Vagina (tissue), 2 donors: ENCODE measurements at regions not wholly inside any gene's neighbourhood (a gene's known extent, or its start where the extent isn't known, plus 50 kb on each side); places are given as distances from the start of the nearest gene placed in this dataset.

Experiments
- DNase-seq, 2 donors: peaks; one replicate each; pipeline ENCODE4 v3.0.0-alpha.2; 2017; ENCODE audit errors: extremely low spot score in 2 of 2
- H3K27ac ChIP-seq: fragments of 200-600 bp; sonication (generic); one replicate; pipeline ENCODE4 v1.5.1; 2019
- H3K27me3 ChIP-seq: fragments of 200-600 bp; sonication (generic); one replicate; pipeline ENCODE4 v1.5.1; 2019
- H3K36me3 ChIP-seq, 2 donors: fragments of 200-600 bp; sonication (generic); one replicate each; pipeline ENCODE4 v1.5.1; 2017 to 2019
- H3K4me1 ChIP-seq: fragments of 200-600 bp; sonication (generic); one replicate; pipeline ENCODE4 v1.5.1; 2019
- H3K4me3 ChIP-seq, 2 donors: fragments of 200-600 bp; sonication (generic); 1 replicate in 1 of 2; 2 replicates in 1 of 2; pipeline ENCODE4 v1.5.1; 2016 to 2019
- H3K9me3 ChIP-seq: fragments of 200-600 bp; sonication (generic); one replicate; pipeline ENCODE4 v1.5.1; 2019
- POLR2A ChIP-seq, 2 donors: fragments of 450-650 bp; IDR thresholded peaks; one replicate each; pipeline ENCODE4 v1.6.1; 2017; ENCODE audit warnings: antibody characterized with exemption in 2 of 2, mild to moderate bottlenecking in 2 of 2, moderate library complexity in 2 of 2
- POLR2AphosphoS5 ChIP-seq, 2 donors: sonication (generic); formaldehyde crosslinking; IDR thresholded peaks; one replicate each; pipeline ENCODE4 v1.9.0; 2017; ENCODE audit warnings: antibody characterized with exemption in 2 of 2, mild to moderate bottlenecking in 2 of 2, low read depth in 1 of 2; ENCODE audit not compliant: insufficient read depth in 1 of 2
- intact Hi-C: fragments of 100-400 bp; cut with DNase I; formaldehyde crosslinking; loops from one replicate; pipeline ENCODE4 v1.15.1; 2023
- TF ChIP-seq, protein P1 (sequence below), 3 experiments: fragments of 450-650 bp in 2 of 3; fragments of 200-600 bp in 1 of 3; sonication (generic) in 1 of 3; IDR thresholded peaks; one replicate each; pipeline ENCODE4 v1.5.1; 2017 to 2019; ENCODE audit warnings: antibody characterized with exemption in 3 of 3, mild to moderate bottlenecking in 2 of 3, moderate library complexity in 2 of 3

DNA sequence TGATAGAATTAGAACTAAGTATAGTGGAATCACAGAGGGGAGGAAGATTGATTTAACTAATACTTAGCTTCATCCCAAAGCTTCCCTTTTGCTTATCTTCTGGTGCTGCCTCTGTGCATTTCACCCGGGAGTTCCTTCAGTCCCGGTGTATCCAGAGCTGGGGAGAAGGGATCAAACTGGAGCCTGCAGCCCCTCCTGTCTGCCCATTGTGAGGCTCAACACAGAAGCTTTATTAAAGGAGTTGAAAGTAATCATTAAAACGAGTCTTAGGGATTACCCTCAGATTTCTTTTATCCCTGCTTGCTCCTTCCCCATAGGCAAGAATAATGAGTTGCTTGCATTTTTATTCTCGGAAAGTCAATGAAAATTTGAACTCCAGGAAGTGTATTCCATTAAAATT is 739.7 kb upstream of the DDX18 start:
- no peak overlapping the region for H3K4me3 ChIP-seq
- no peaks in the 10 kb centered on the region for H3K36me3 ChIP-seq
- intact Hi-C loops = no loop called here
- H3K27ac ChIP-seq = no peak overlapping the region
- H3K9me3 ChIP-seq = no peaks in the 10 kb centered on the region
- no peaks in the 10 kb centered on the region for H3K4me1 ChIP-seq
- TF ChIP-seq POLR2AphosphoS5 (IDR thresholded peaks at IDR 0.05; ENCODE audit: insufficient read depth in 1 of 2, low read depth in 1 of 2) = no peak
- no peak for TF ChIP-seq POLR2A (IDR thresholded peaks at IDR 0.05)
- TF ChIP-seq, protein P1, sequence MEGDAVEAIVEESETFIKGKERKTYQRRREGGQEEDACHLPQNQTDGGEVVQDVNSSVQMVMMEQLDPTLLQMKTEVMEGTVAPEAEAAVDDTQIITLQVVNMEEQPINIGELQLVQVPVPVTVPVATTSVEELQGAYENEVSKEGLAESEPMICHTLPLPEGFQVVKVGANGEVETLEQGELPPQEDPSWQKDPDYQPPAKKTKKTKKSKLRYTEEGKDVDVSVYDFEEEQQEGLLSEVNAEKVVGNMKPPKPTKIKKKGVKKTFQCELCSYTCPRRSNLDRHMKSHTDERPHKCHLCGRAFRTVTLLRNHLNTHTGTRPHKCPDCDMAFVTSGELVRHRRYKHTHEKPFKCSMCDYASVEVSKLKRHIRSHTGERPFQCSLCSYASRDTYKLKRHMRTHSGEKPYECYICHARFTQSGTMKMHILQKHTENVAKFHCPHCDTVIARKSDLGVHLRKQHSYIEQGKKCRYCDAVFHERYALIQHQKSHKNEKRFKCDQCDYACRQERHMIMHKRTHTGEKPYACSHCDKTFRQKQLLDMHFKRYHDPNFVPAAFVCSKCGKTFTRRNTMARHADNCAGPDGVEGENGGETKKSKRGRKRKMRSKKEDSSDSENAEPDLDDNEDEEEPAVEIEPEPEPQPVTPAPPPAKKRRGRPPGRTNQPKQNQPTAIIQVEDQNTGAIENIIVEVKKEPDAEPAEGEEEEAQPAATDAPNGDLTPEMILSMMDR (IDR thresholded peaks at IDR 0.05) = no peak
- DNase-seq = no peak
- no peaks in the 10 kb centered on the region for H3K27me3 ChIP-seq

DNA sequence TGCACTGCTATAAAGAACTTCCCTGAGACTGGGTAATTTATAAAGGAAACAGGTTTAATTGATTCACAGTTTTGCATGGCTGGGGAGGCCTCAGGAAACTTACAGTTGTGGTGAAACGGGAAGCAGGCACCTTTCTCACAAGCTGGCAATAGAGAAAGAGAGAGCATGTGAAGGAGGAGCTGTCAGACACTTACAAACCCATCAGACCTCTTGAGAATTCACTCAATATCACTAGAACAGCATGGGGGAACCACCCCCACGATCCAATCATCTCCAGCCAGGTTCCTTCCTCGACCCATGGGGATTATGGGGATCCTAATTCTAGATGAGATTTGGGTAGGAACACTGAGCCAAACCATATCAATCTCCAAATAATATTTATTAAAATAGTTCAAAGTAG is 729.2 kb upstream of the DDX18 start:
- no peak for TF ChIP-seq POLR2A (IDR thresholded peaks at IDR 0.05)
- TF ChIP-seq POLR2AphosphoS5 (IDR thresholded peaks at IDR 0.05; ENCODE audit: insufficient read depth in 1 of 2, low read depth in 1 of 2) = no peak
- TF ChIP-seq, protein P1 (IDR thresholded peaks at IDR 0.05) = no peak
- H3K9me3 ChIP-seq = no peaks in the 10 kb centered on the region
- H3K27me3 ChIP-seq = no peaks in the 10 kb centered on the region
- H3K4me1 ChIP-seq = no peaks in the 10 kb centered on the region
- no peaks in the 10 kb centered on the region for H3K36me3 ChIP-seq
- intact Hi-C loops = no loop called here
- H3K27ac ChIP-seq = no peak overlapping the region
- H3K4me3 ChIP-seq = no peak overlapping the region
- no peak for DNase-seq

DNA sequence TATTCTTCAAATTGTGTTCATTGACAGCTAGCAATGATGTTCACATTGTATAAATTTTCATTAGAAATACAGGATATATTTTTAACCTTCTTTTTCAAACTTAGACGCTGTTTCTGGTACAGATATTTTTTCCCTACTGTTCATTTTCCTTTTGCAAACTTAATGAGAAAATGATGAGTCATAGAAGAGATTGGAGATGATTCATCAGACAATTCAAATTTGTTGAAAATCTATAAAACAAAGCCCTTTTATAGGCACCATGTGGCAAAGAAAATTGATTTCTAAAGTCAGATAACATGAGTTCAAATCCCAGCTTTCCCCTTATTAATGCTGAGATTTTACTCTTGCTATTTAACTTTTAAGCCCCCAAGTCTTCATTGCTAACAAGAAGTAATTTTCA is 728.8 kb upstream of the DDX18 start:
- no peak overlapping the region for H3K4me3 ChIP-seq
- H3K4me1 ChIP-seq = no peaks in the 10 kb centered on the region
- no peak for DNase-seq
- no peaks in the 10 kb centered on the region for H3K9me3 ChIP-seq
- TF ChIP-seq, protein P1 (IDR thresholded peaks at IDR 0.05) = no peak
- TF ChIP-seq POLR2AphosphoS5 (IDR thresholded peaks at IDR 0.05; ENCODE audit: insufficient read depth in 1 of 2, low read depth in 1 of 2) (no peak), POLR2A (IDR thresholded peaks at IDR 0.05) (no peak)
- H3K27me3 ChIP-seq = no peaks in the 10 kb centered on the region
- intact Hi-C loops = no loop called here
- no peaks in the 10 kb centered on the region for H3K36me3 ChIP-seq
- no peak overlapping the region for H3K27ac ChIP-seq

DNA sequence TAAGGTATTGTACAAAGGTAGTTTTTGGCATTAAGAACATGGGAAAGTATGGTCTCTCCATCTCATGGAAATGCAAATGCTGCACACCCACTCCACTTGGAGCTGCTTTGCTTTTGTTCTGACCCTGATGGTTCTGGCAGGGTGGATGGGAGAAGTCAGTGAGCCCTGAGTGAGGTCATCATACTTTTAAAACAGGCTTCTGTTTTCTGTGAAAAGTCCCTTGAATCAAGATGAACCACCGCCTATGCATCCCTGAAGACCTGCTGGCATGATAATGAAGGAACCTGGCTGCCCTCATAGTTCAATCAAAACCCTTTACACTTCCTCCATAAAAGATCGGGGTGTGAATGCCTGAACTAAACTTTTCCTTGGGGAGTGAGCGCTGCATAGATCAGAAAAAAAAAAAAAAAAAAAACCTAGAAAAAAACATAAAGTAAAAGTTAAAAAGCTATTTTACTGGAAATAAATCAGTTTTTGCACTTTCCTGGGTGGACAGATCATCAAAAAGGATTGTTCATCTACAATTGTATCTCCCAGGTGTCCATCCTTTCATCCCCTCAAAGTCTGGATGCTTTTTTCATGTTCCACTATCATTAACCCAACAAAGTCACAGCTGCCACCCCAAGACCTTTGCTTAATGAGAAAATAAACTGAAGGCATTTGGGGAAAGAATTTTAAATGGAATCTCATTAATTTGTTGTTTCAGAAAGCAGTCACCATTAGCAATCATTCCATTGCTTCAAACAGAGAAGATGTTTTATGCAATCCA is 728.1 kb upstream of the DDX18 start:
- no peak for DNase-seq
- H3K27ac ChIP-seq = no peak overlapping the region
- TF ChIP-seq POLR2A (IDR thresholded peaks at IDR 0.05) = no peak
- no peak for TF ChIP-seq POLR2AphosphoS5 (IDR thresholded peaks at IDR 0.05; ENCODE audit: insufficient read depth in 1 of 2, low read depth in 1 of 2)
- TF ChIP-seq, protein P1 (IDR thresholded peaks at IDR 0.05) = no peak
- no peak overlapping the region for H3K4me3 ChIP-seq
- no peaks in the 10 kb centered on the region for H3K4me1 ChIP-seq
- no peaks in the 10 kb centered on the region for H3K27me3 ChIP-seq
- intact Hi-C loops = no loop called here
- H3K9me3 ChIP-seq = no peaks in the 10 kb centered on the region
- no peaks in the 10 kb centered on the region for H3K36me3 ChIP-seq

DNA sequence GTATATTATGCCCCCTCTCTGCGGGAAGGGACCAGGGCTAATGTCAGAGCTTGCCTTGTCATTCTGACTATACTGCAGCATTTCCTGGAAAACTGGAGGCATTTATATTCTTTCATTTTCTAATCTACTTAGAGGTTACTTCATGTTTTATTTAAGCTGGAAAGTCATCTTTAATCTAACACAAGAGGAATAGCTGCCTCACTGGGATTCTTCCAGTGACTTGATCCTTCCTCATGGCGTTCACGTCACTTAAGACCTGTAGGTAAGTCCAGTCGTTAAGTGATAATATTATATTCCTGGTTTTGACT is 727.6 kb upstream of the DDX18 start:
- intact Hi-C loops = no loop called here
- DNase-seq = no peak
- no peaks in the 10 kb centered on the region for H3K4me1 ChIP-seq

More for the DNA sequence above, 727.6 kb upstream of the DDX18 start:
- no peaks in the 10 kb centered on the region for H3K36me3 ChIP-seq
- no peaks in the 10 kb centered on the region for H3K27me3 ChIP-seq
- TF ChIP-seq POLR2A (IDR thresholded peaks at IDR 0.05) = no peak
- TF ChIP-seq, protein P1 (IDR thresholded peaks at IDR 0.05) = no peak
- no peak overlapping the region for H3K4me3 ChIP-seq
- no peak overlapping the region for H3K27ac ChIP-seq
- no peaks in the 10 kb centered on the region for H3K9me3 ChIP-seq
